ENCODE measurements at regions not wholly inside any gene's neighbourhood (a gene's known extent, or its start where the extent isn't known, plus 50 kb on each side); places are given as distances from the start of the nearest gene placed in this dataset.

DNA sequence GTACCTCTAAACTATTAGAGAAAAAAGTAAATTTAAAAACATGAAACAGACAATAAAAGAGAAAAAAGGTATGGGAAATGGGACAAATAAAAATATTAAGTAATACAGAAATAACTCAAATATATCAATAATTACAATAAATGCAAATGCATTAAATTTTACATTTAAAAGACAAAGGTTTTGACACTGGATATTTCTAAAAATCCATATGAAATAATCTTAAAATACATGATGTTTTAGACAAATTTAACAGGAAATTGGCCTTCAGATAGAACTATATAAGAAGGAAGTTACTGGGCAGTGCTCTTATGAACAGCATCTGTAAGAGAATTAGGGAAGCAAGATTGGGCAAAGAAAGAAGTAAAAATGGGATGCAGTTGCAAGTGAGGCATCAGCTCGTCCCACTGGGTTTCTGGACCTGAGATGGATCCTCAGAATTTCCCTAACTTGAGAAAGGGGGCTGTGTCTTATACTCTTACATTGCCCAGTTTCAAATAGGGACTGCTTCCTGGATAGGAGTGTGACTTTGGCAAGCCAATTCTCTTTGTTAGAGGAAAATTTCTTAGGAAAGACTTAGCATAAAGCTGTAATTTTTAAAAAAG is 376.7 kb downstream of the SMOC2 start:
- TF ChIP-seq, protein P1, sequence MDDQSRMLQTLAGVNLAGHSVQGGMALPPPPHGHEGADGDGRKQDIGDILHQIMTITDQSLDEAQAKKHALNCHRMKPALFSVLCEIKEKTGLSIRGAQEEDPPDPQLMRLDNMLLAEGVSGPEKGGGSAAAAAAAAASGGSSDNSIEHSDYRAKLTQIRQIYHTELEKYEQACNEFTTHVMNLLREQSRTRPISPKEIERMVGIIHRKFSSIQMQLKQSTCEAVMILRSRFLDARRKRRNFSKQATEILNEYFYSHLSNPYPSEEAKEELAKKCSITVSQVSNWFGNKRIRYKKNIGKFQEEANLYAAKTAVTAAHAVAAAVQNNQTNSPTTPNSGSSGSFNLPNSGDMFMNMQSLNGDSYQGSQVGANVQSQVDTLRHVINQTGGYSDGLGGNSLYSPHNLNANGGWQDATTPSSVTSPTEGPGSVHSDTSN (IDR thresholded peaks at IDR 0.05): no peak
- no peak for TF ChIP-seq NFE2L2 (conservative IDR thresholded peaks at IDR 0.05; ENCODE audit: low read length)
- TF ChIP-seq EP300 (IDR thresholded peaks at IDR 0.05): no peak
- no peak for TF ChIP-seq TFCP2L1 (CRISPR knock-in tag; IDR thresholded peaks at IDR 0.05)
- no peak for TF ChIP-seq MAFK (IDR thresholded peaks at IDR 0.05; ENCODE audit: partially characterized antibody)
- no peak for TF ChIP-seq ZSCAN20 (CRISPR knock-in tag; IDR thresholded peaks at IDR 0.05)
- TF ChIP-seq KDM5A (IDR thresholded peaks at IDR 0.05): no peak
- TF ChIP-seq MYC (IDR thresholded peaks at IDR 0.05; ENCODE audit: borderline replicate concordance, low read length): no peak
- no peak for TF ChIP-seq RARB (CRISPR knock-in tag; IDR thresholded peaks at IDR 0.05)
- no peak for TF ChIP-seq SREBF2 (IDR thresholded peaks at IDR 0.05)
- no peak for TF ChIP-seq CBX2 (IDR thresholded peaks at IDR 0.05; ENCODE audit: borderline replicate concordance, low read depth)
- TF ChIP-seq, protein P2, sequence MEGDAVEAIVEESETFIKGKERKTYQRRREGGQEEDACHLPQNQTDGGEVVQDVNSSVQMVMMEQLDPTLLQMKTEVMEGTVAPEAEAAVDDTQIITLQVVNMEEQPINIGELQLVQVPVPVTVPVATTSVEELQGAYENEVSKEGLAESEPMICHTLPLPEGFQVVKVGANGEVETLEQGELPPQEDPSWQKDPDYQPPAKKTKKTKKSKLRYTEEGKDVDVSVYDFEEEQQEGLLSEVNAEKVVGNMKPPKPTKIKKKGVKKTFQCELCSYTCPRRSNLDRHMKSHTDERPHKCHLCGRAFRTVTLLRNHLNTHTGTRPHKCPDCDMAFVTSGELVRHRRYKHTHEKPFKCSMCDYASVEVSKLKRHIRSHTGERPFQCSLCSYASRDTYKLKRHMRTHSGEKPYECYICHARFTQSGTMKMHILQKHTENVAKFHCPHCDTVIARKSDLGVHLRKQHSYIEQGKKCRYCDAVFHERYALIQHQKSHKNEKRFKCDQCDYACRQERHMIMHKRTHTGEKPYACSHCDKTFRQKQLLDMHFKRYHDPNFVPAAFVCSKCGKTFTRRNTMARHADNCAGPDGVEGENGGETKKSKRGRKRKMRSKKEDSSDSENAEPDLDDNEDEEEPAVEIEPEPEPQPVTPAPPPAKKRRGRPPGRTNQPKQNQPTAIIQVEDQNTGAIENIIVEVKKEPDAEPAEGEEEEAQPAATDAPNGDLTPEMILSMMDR (IDR thresholded peaks at IDR 0.05): no peak
- TF ChIP-seq GATA3 (IDR thresholded peaks at IDR 0.05; ENCODE audit: borderline replicate concordance): no peak
- no peak for TF ChIP-seq MAX (IDR thresholded peaks at IDR 0.05)
- no peak overlapping the region for H3K4me3 ChIP-seq
- WGBS (ENCODE audit: missing lambda C conversion rate): 0% methylated on average over 1 of the region's 1 CpG
- ChIA-PET POLR2A (no interaction called here), CTCF (no interaction called here)
- H3K4me1 ChIP-seq: no peaks in the 10 kb centered on the region
- H3K27ac ChIP-seq: no peak overlapping the region
- H3K4me2 ChIP-seq: no peak overlapping the region
- H3K9me3 ChIP-seq: 0 out of 3 replicates have a peak, but pooled peaks cover 5% of the 10 kb centered on the region
- FAIRE-seq (no peak), ATAC-seq (no peak), DNase-seq (ENCODE audit: low read depth in 1 of 2, low spot score in 1 of 2) (no peak)

DNA sequence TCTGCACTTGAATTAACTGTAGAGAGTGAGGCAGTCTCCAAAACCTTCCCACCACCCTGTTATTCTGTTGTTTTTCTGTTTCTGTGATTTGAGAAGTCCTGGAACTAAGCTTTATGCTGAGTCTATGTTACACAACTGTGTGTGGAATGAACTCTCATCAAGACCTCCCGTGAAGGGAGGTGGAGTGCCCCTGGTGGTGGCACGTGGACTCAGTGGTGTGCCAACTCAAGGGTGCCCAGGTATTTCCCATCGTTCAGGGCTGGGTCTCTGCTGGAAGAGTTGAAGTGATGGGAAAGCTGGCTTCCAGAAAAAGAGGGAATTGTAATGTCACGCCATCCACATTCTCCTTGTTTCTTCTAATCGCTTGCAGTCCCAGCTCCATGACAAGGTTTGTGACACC is 374.2 kb downstream of the SMOC2 start:
- no peaks in the 10 kb centered on the region for H3K4me1 ChIP-seq
- ChIA-PET POLR2A (no interaction called here), CTCF (no interaction called here)
- no peak for TF ChIP-seq MAZ (IDR thresholded peaks at IDR 0.05; ENCODE audit: borderline replicate concordance, low read depth, low read length)
- TF ChIP-seq POLR2A (IDR thresholded peaks at IDR 0.05; ENCODE audit: low read length): no peak
- TF ChIP-seq EHF (CRISPR knock-in tag; IDR thresholded peaks at IDR 0.05): no peak
- TF ChIP-seq MYC (IDR thresholded peaks at IDR 0.05; ENCODE audit: borderline replicate concordance, low read length): no peak
- TF ChIP-seq JUN (IDR thresholded peaks at IDR 0.05): no peak
- TF ChIP-seq BHLHE40 (IDR thresholded peaks at IDR 0.05; ENCODE audit: low read depth, low read length): no peak
- no peak for TF ChIP-seq JUNB (IDR thresholded peaks at IDR 0.05)
- TF ChIP-seq MAX (IDR thresholded peaks at IDR 0.05): no peak
- H3K9me3 ChIP-seq: 0 out of 3 replicates have a peak, but pooled peaks cover 5% of the 10 kb centered on the region
- 2% methylated on average over 4 of the region's 5 CpGs for WGBS (ENCODE audit: missing lambda C conversion rate)
- no peak overlapping the region for H3K27ac ChIP-seq
- no peak overlapping the region for H3K4me3 ChIP-seq
- FAIRE-seq (no peak), DNase-seq (ENCODE audit: low read depth in 1 of 2, low spot score in 1 of 2) (no peak), ATAC-seq (peak in 1 of 2 experiments; percentile 62; a peak in 1 of 6 replicates)
- H3K4me2 ChIP-seq: no peak overlapping the region

GRCh38 chr6:168808232-168808631 is 367.2 kb downstream of the SMOC2 start:
- no peak overlapping the region for H3K4me2 ChIP-seq
- DNase-seq (ENCODE audit: low read depth in 1 of 2, low spot score in 1 of 2) (no peak), FAIRE-seq (no peak), ATAC-seq (no peak)
- no peak for TF ChIP-seq HEYL (CRISPR knock-in tag; IDR thresholded peaks at IDR 0.05)
- TF ChIP-seq KDM5A (IDR thresholded peaks at IDR 0.05): no peak
- TF ChIP-seq NFE2L2 (conservative IDR thresholded peaks at IDR 0.05; ENCODE audit: low read length): no peak
- no peak for TF ChIP-seq MAFK (IDR thresholded peaks at IDR 0.05; ENCODE audit: partially characterized antibody)
- no peak for TF ChIP-seq BHLHE40 (IDR thresholded peaks at IDR 0.05; ENCODE audit: low read depth, low read length)
- TF ChIP-seq CEBPB (IDR thresholded peaks at IDR 0.05): no peak
- TF ChIP-seq ZFP36 (IDR thresholded peaks at IDR 0.05; ENCODE audit: borderline replicate concordance, partially characterized antibody): no peak
- TF ChIP-seq ZNF302 (CRISPR knock-in tag; IDR thresholded peaks at IDR 0.05): no peak
- TF ChIP-seq EHMT2 (IDR thresholded peaks at IDR 0.05; ENCODE audit: low read depth): no peak
- no peak for TF ChIP-seq SREBF2 (IDR thresholded peaks at IDR 0.05)
- no peak for TF ChIP-seq MAX (IDR thresholded peaks at IDR 0.05)
- no peak for TF ChIP-seq RCOR1 (IDR thresholded peaks at IDR 0.05; ENCODE audit: low read depth, low read length)
- no peak for TF ChIP-seq PHF8 (IDR thresholded peaks at IDR 0.05; ENCODE audit: borderline replicate concordance, low read depth)
- TF ChIP-seq HOXA7 (CRISPR knock-in tag; IDR thresholded peaks at IDR 0.05): no peak
- TF ChIP-seq JUNB (IDR thresholded peaks at IDR 0.05): no peak
- TF ChIP-seq, protein P3, sequence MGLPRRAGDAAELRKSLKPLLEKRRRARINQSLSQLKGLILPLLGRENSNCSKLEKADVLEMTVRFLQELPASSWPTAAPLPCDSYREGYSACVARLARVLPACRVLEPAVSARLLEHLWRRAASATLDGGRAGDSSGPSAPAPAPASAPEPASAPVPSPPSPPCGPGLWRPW (IDR thresholded peaks at IDR 0.05): no peak
- TF ChIP-seq JUN (IDR thresholded peaks at IDR 0.05): no peak
- TF ChIP-seq, protein P1 (IDR thresholded peaks at IDR 0.05): no peak
- no peak for TF ChIP-seq FOXS1 (CRISPR knock-in tag; IDR thresholded peaks at IDR 0.05)
- TF ChIP-seq EP300 (IDR thresholded peaks at IDR 0.05): no peak
- no peaks in the 10 kb centered on the region for H3K4me1 ChIP-seq
- no peak overlapping the region for H3K4me3 ChIP-seq
- H3K9me3 ChIP-seq: no peaks in the 10 kb centered on the region
- ChIA-PET CTCF (no interaction called here), POLR2A (no interaction called here)
- WGBS (ENCODE audit: missing lambda C conversion rate): 5% methylated on average over 6 of the region's 6 CpGs
- no peak overlapping the region for H3K27ac ChIP-seq

All from A549 (cell line).